IPS-20b (cell line): ENCODE measurements at regions not wholly inside any gene's neighbourhood (a gene's known extent, or its start where the extent isn't known, plus 50 kb on each side); places are given as distances from the start of the nearest gene placed in this dataset.

Experiments used
- H3K27ac ChIP-seq: one replicate; pipeline ENCODE4 v1.5.1; 2013; ENCODE audit warnings: low read length
- H3K27me3 ChIP-seq: 2 replicates; pipeline ENCODE4 v1.6.1; 2013; ENCODE audit warnings: mild to moderate bottlenecking, low read length, inconsistent platforms; ENCODE audit not compliant: insufficient read depth
- H3K36me3 ChIP-seq: 2 replicates; pipeline ENCODE4 v1.6.1; 2013; ENCODE audit warnings: low read depth, mild to moderate bottlenecking, inconsistent platforms, low read length, moderate library complexity; ENCODE audit not compliant: insufficient read depth
- H3K4me1 ChIP-seq: 2 replicates; pipeline ENCODE4 v1.6.1; 2013; ENCODE audit warnings: mild to moderate bottlenecking, control low read depth, inconsistent platforms, low read length, moderate library complexity; ENCODE audit not compliant: insufficient read depth
- H3K4me3 ChIP-seq: 2 replicates; pipeline ENCODE4 v1.5.1; 2013; ENCODE audit warnings: mild to moderate bottlenecking, low read length, inconsistent platforms
- H3K9ac ChIP-seq: 2 replicates; pipeline ENCODE4 v1.6.1; 2013; ENCODE audit warnings: low read depth, mild to moderate bottlenecking, inconsistent platforms, low read length, moderate library complexity
- H3K9me3 ChIP-seq: 2 replicates; pipeline ENCODE4 v1.6.1; 2013; ENCODE audit warnings: mild to moderate bottlenecking, low read depth, low read length, inconsistent platforms; ENCODE audit not compliant: insufficient read depth

DNA sequence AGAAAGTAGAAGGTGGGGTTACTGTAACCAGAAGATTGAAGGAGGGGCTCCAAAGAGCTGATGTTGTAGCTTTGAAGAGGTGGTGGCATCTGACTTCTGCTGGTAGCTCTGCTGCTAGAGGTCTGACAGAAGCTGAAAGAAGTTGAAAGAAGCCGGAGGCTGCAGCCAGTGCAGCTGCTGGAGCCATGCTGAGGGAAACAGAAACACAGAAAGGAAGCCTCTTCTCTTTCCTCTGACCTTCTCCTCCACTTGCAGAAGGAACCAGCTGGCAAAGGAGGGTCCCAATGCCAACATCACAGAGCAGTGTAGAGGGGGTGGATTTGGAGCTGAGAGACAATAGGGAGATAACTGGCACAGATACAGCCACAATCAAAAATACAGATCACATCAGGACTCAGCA lies 89.3 kb upstream of the HHIP start:
- no peaks in the 10 kb centered on the region for H3K27me3 ChIP-seq
- H3K9ac ChIP-seq: no peak overlapping the region
- no peak overlapping the region for H3K27ac ChIP-seq
- no peaks in the 10 kb centered on the region for H3K4me1 ChIP-seq
- no peaks in the 10 kb centered on the region for H3K9me3 ChIP-seq
- no peak overlapping the region for H3K4me3 ChIP-seq
- no peaks in the 10 kb centered on the region for H3K36me3 ChIP-seq

DNA sequence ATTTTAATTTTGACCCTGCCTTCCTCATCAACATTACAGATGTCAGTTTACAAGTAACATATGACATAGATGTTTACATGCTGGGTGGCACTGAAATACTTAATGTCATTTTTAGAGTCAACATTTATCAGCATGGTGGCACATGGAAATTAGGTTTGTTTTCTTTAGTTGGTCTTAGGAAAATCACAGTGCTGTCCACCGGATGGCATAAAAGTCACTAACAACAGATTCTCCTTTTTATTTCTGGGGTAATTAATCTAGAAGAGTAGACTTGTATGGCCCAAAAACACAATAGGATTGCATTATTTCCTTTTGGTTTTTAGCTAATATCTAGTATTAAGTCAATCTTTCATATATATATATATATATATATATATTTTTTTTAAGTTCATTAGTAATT lies 88.6 kb upstream of the HHIP start:
- H3K9ac ChIP-seq: no peak overlapping the region

DNA sequence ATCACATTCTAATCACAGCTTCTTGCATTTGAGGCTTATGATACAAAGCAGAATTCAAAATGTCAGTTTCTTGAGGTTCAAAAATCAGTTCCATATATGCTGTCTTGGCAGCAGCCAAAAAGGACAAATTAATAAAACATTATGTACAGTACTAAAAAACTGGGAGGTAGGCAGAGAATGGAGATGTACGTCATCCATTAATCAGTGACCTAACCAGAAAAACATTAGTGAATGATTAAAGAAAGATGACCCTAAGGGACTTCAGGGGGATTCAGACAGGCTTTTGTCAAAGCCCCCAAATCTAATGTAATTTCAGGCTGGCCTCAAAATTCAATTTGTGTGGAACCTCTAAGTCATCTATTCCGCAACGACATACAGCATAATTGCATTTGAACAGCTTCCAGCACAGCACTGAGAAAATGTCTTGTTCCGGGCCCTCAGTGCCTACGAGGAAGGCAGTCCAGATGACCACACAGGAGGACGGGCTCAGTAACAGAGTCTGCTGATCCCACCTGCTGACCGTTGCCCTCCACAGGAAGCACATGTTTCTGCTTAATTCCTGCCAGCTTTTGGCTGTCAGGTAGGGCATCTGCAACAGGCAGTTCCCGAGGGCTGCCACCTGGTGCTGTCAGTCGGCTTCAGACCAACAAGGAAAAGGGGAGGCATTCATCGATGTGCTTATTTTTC lies 83.8 kb upstream of the HHIP start:
- Histone ChIP-seq H3K36me3 (no peaks in the 10 kb centered on the region), H3K4me3 (no peak overlapping the region), H3K9ac (no peak overlapping the region), H3K27ac (no peak overlapping the region), H3K9me3 (no peaks in the 10 kb centered on the region), H3K27me3 (no peaks in the 10 kb centered on the region), H3K4me1 (no peaks in the 10 kb centered on the region)

More for the DNA sequence above, 88.6 kb upstream of the HHIP start:
- Histone ChIP-seq H3K4me1 (no peaks in the 10 kb centered on the region), H3K27ac (no peak overlapping the region), H3K27me3 (no peaks in the 10 kb centered on the region), H3K9me3 (no peaks in the 10 kb centered on the region), H3K36me3 (no peaks in the 10 kb centered on the region), H3K4me3 (no peak overlapping the region)

DNA sequence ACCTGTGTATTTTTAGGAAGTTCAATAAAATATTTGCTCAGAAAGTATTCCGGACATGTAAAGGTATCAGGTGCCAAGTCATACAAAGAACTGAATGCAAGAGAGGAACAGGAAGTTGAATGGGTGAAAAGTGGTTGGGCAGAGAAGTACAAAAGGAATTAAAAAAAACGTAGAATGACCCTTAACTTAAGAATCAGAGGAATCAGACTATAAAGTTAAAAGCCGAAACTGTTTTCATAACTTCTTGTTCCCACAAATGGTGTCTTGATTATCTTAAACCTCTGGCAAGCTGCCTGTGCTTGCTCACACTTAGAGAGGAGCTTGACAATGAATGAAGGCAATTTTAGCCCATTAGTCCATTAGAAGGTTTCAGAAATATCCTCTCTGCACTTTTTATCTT lies 81.6 kb upstream of the HHIP start:
- H3K36me3 ChIP-seq: no peaks in the 10 kb centered on the region
- no peaks in the 10 kb centered on the region for H3K9me3 ChIP-seq
- no peaks in the 10 kb centered on the region for H3K27me3 ChIP-seq
- H3K4me1 ChIP-seq: no peaks in the 10 kb centered on the region
- no peak overlapping the region for H3K27ac ChIP-seq
- H3K4me3 ChIP-seq: no peak overlapping the region
- no peak overlapping the region for H3K9ac ChIP-seq

DNA sequence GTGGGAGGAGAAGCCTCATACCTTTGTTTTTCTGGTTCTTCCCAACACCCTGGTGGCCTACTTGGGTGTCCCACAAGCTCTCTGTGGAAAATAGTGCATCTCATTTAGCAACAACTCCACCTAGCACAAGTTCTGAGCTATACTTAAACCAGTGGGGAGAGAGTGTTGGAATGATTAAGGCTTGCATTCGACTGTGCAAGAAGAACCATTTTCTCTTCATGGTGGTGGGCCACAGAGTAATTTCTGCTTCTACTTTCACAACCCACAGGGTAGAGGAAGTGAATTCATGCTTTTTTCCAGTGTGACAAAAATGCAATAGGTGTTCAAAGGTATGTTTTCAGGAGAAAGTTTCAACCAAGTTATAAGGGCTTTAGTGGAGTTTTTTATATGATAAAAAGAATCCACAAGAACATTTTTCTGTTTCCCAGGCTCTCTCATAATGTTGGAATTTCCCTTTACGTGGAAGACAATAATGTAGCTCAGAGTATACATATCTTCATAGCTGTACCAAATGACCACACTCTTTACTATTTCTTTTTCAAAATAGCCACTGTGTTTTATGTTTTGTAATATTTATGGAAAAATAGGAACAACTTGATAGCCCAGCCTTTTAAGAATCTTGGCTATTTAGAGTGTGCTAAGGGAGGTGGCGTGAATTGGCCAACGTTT lies 80.3 kb upstream of the HHIP start:
- Histone ChIP-seq H3K4me1 (no peaks in the 10 kb centered on the region), H3K9ac (no peak overlapping the region), H3K9me3 (no peaks in the 10 kb centered on the region), H3K27ac (no peak overlapping the region), H3K27me3 (no peaks in the 10 kb centered on the region), H3K4me3 (no peak overlapping the region), H3K36me3 (no peaks in the 10 kb centered on the region)

DNA sequence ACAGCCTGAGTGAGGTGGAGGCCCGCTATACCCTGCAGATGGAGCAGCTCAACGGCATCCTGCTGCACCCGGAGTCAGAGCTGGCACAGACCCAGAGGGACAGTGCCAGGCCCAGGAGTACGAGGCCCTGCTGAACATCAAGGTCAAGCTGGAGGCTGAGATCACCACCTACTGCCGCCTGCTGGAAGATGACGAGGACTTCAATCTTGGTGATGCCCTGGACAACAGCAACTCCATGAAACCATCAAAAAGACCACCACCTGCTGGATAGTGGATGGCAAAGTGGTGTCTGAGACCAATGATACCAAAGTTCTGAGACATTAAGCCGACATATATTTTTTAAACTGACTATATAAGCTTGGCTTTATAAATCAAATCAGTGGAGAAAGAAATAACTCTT lies 73.3 kb upstream of the HHIP start:
- Histone ChIP-seq H3K27ac (no peak overlapping the region), H3K9me3 (no peaks in the 10 kb centered on the region), H3K4me3 (no peak overlapping the region), H3K4me1 (no peaks in the 10 kb centered on the region), H3K27me3 (no peaks in the 10 kb centered on the region), H3K9ac (no peak overlapping the region), H3K36me3 (no peaks in the 10 kb centered on the region)

DNA sequence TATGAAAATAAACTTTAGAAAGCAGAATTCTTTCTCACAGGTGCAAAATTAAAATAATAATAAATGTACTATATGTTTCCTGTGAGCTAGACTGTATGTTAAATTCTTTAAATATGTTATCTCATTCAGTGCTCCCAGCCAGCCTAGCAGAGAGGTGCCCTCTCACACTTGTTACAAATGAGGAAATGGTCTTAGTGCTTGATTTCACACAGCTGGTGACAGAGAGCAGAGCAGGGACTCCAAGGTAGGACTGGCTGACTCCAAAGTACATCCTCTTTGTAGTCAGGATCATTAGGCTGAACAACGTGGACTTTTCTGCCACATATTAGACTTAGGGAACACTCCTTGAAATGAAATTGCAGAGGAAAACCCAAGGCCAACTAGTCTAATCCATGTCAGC lies 72.0 kb upstream of the HHIP start:
- H3K9ac ChIP-seq: no peak overlapping the region
- H3K36me3 ChIP-seq: no peaks in the 10 kb centered on the region
- H3K4me1 ChIP-seq: no peaks in the 10 kb centered on the region
- H3K27ac ChIP-seq: no peak overlapping the region
- H3K9me3 ChIP-seq: no peaks in the 10 kb centered on the region
- H3K27me3 ChIP-seq: no peaks in the 10 kb centered on the region
- no peak overlapping the region for H3K4me3 ChIP-seq

DNA sequence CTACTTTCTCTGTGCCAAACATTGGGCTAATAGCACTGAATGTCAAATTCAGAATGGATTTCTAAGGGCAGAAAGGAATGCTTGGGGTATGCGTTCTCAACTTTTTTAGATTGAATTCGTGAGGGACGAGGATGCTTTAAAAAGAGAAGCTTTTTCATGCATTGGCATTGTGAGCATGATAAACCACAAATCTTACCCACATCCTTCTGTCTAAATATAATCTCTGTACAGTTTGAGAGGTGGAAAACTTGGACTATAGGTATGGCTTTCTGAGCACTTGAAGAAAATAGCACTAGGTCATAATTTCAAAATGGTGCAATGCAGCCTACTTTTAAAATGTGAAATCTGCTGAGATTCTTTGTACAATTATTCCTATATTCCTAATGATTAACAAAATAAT lies 71.4 kb upstream of the HHIP start:
- no peak overlapping the region for H3K9ac ChIP-seq
- no peaks in the 10 kb centered on the region for H3K4me1 ChIP-seq
- no peaks in the 10 kb centered on the region for H3K27me3 ChIP-seq
- no peaks in the 10 kb centered on the region for H3K36me3 ChIP-seq
- no peak overlapping the region for H3K27ac ChIP-seq
- H3K4me3 ChIP-seq: no peak overlapping the region
- no peaks in the 10 kb centered on the region for H3K9me3 ChIP-seq

DNA sequence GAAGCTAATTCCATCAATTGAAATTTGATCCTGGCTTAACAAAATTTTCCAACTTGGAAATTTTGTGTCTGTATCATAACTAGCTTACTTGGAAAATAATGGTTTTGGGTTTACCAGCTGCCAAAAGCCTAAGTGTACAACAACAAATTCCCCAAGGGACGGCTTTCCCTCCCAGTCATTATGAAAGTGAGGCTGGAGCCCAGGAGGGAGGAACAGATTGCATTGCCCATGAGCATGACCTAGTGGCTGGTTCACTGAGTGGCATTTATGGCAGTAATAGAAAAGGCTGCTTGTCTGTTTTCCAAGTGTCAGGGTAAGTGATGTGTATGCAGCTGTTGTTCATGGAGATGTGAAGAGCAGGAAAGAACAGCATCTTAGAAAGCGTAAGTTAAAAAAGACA lies 70.8 kb upstream of the HHIP start:
- Histone ChIP-seq H3K27ac (no peak overlapping the region), H3K36me3 (no peaks in the 10 kb centered on the region), H3K4me3 (no peak overlapping the region), H3K27me3 (no peaks in the 10 kb centered on the region), H3K9me3 (no peaks in the 10 kb centered on the region), H3K9ac (no peak overlapping the region), H3K4me1 (no peaks in the 10 kb centered on the region)

DNA sequence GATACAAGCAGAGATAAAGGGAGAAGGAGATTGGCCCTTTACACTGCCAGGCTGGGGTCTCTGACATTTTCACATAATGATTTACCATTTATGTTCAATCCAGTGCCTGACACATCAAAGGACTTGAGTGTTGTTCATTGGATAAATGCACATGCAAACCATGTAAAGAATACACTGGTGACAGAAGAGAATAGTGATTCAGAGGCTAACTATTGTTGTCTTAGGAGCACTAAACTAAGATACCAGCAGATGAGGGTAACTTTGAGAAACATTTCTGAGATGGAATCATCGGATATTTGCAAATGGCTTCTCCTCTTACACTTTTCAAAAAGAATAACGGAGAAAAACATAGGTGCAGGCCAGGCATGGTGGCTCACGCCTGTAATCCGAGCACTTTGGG lies 67.3 kb upstream of the HHIP start:
- no peaks in the 10 kb centered on the region for H3K4me1 ChIP-seq
- no peaks in the 10 kb centered on the region for H3K36me3 ChIP-seq
- H3K9ac ChIP-seq: no peak overlapping the region
- no peaks in the 10 kb centered on the region for H3K9me3 ChIP-seq
- no peak overlapping the region for H3K27ac ChIP-seq
- no peak overlapping the region for H3K4me3 ChIP-seq
- H3K27me3 ChIP-seq: no peaks in the 10 kb centered on the region

DNA sequence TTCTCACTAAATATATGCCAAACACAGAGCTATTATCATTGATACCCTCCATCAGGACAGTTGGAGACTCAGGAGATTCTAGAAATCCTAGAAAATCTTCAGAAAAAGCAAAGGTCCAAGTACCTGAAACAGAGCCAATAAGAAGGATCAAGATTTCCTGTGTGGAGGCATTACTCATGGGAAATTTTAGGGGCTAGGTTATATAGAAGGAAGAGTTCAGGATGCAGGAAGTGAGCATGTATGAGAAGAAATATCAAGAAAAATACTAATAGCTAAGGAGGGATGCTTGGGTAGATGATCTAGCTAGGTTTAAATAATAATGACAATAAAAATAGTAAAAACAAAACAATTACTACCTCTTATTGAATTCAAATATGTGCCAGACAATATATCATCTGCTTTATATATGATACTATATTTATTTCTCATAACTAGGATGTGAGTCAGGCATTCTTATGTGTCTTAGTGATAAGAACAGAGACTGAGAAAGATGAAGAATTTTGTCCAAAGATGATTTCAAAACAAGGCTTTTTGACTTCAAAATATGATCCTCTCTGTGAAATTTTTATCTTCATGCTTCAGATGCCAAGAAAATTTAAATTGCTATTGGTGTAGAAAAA lies 66.4 kb upstream of the HHIP start:
- Histone ChIP-seq H3K9ac (no peak overlapping the region), H3K27me3 (no peaks in the 10 kb centered on the region), H3K9me3 (no peaks in the 10 kb centered on the region)

DNA sequence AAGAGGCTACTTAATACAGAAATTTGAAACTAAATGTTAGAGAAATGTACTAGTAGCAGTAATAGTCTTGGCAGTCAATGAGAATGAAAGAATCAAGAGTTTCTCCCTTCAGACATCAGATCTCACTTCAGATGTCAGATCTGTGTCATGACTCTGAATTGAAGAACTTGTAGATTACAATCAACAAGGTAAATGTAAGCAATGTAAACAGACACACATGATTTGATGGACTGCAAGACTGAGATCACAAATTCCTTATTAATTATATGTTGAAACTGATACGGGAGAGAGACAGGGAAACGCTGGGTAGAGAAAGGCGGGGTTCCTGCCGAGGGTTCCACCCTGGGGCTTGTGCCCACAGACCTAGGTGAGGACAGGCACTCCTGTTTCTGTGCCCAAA lies 65.5 kb upstream of the HHIP start:
- H3K4me1 ChIP-seq: no peaks in the 10 kb centered on the region

More for the DNA sequence above, 66.4 kb upstream of the HHIP start:
- H3K4me1 ChIP-seq: no peaks in the 10 kb centered on the region
- no peak overlapping the region for H3K4me3 ChIP-seq
- H3K27ac ChIP-seq: no peak overlapping the region
- no peaks in the 10 kb centered on the region for H3K36me3 ChIP-seq

More for the DNA sequence above, 65.5 kb upstream of the HHIP start:
- Histone ChIP-seq H3K4me3 (no peak overlapping the region), H3K9ac (no peak overlapping the region), H3K27ac (no peak overlapping the region), H3K27me3 (no peaks in the 10 kb centered on the region), H3K9me3 (no peaks in the 10 kb centered on the region), H3K36me3 (no peaks in the 10 kb centered on the region)
